LHCN-M2 (cell line): ENCODE measurements at regions not wholly inside any gene's neighbourhood (a gene's known extent, or its start where the extent isn't known, plus 50 kb on each side); places are given as distances from the start of the nearest gene placed in this dataset.
A peak's percentile ranks its signal among the peaks of the same experiment; 100 is the strongest.
"Not testable (repeated sequence)": the region's sequence is repeated elsewhere in the genome, so short reads cannot be mapped to it uniquely, and the experiment has no call there.

Source experiments
- DNase-seq: peaks from one replicate; pipeline ENCODE4 v3.0.0-alpha.2; 2012; ENCODE audit warnings: low read depth

DNA sequence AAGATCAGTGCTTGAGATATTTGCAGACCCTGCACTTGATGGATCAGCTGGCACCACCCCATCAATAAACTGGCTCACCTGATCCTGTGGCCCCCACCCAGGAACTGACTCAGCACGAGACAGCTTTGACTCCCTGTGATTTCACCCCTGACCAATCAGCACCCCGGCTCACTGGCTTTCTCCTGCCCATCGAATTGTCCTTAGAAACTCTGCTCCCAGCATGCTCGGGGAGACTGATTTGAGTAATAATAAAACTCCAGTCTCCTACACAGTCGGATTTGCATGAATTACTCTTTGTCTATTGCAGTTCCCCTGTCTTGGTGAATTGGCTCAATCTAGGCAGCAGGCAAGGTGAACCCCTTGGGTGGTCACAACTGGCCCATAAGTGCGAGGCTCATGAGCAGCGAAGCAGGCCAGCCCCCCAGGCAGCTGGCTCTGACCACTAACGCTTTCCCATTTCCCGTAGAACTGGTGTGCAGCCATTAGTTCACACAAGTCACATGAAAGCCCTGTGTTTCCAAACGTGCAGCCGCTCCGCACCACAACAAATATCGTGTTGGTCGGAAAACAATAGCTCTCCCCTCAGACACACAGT lies 79.6 kb downstream of the RSPH3 start:
- DNase-seq = no peak

DNA sequence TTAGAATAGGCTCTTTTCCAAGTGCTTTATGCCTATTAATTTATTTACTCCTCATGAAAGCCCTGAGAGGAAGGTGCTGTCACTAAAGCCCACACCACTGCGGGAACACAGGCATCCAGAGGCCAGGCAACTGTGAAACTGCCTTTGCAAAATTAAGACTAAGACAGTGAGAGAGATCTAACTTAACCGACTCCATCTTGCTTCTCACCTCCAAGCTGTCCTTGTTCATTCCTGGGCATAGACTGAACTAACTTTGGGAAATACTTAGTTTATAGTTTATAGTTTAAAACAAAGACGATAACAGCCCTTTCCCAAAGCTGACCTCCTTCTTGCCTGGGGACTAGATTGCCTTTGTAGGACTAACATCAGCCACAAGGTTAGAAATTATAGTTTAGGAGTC lies 80.1 kb downstream of the RSPH3 start:
- no peak for DNase-seq

DNA sequence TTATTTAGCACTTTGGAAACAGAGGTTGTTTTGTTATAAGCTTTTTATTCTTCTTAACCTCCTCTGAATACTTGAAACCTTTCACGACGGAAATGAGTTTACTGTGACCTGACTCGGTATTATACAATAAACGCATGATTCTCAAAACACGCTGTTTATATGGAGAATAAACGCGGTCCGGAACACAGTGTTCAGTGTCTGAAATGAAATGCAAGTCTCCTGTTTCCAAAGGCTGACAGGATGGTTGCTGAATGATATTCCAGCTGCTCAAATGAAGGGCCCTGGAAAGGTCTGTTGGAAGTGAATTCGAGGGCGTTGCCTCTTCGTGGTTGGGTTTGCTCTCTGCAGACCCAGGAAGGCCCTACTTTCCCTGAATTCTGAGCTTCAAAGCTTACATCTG lies 83.4 kb downstream of the RSPH3 start:
- DNase-seq = no peak

DNA sequence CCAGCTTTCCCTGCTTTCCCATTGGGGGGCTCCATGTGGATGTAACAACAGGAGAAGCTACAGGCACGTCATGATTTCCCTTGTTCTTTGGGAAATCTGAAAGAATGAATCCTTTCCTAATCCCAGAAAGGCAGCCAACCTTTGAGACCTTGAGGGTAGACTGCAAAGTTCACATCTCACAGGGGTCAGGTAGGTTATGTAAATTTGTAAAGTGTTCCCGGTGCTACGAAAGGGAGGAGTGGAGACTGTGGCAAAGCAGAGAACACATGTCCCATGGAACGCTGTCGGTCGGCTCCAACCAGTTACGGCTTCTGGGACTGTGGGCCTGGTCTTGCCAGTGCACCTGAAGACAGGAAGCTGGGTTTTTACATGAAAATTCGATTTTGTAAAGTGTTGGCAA lies 85.1 kb downstream of the RSPH3 start:
- DNase-seq = no peak

DNA sequence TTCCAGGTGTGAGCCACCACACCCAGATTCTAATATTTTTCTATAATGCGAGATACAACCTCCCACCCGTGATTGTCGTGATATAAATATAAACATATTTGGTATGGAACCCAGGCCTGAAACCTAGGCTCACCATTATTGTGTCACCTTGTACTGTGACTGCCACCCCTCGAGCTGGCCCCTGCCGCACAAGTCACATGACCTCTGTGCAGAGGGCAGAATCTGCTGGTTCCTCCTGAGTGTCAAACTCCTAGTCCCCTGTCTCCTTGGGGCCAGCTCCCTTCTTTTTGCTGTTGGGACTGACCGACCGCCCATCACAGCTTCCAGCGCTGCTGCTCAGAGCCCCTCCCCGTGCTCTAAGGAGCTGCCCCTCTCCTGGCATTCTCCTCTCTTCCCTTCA lies 86.4 kb downstream of the RSPH3 start:
- no peak for DNase-seq

DNA sequence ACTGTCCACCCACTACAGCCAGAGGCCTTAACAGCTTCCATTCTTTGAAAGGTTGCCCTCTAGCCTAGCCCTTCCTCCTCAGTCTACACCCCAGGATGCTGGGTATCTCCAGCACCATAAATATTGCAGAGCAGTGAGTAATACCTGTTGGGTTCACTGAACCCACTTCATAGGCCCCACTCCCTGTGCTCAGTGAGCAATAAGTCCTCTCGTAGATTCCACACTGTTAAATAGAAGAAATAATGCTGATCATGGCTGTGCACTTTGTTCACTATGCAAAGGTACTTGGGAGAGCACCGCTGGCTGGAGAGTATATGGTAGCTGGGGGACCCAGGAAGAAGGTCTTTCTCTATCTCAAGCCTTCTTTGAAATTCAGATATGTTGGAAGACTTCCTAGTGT lies 87.3 kb downstream of the RSPH3 start:
- DNase-seq = no peak

DNA sequence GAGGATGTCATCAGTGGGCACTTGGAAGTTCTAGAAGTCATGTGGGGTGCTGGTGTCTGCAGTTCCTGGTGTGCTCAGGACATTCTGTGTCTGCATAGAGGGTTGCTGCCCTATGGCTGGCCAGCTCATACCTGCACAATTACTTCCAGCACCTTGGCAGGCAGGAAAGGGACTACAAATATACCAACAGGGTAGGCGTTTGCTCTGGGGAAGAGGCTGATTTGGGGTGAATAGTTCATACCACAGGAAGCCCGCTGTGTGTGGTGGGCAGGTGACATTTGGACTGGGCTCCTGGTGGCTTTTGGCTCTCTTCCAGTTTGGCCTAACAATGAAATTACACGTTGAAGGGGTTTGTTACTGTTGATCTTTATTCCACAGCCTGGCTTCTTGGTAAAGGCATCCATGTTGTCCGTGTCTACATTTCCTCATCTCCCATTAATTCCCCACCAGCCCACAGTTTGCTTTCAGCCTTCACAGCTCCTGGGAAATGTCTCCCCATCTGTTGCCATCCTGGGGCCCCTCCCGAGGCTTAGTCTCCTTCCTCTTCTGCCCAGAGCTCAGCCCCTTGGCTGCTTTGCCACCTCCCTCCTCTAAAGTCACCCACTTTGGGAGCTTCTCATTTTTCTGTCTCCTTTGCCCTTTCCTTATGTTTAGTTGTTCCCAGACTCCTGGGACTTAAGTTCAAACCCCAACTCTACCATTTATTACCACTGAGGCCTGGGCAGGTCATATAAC lies 88.1 kb downstream of the RSPH3 start:
- DNase-seq = no peak

DNA sequence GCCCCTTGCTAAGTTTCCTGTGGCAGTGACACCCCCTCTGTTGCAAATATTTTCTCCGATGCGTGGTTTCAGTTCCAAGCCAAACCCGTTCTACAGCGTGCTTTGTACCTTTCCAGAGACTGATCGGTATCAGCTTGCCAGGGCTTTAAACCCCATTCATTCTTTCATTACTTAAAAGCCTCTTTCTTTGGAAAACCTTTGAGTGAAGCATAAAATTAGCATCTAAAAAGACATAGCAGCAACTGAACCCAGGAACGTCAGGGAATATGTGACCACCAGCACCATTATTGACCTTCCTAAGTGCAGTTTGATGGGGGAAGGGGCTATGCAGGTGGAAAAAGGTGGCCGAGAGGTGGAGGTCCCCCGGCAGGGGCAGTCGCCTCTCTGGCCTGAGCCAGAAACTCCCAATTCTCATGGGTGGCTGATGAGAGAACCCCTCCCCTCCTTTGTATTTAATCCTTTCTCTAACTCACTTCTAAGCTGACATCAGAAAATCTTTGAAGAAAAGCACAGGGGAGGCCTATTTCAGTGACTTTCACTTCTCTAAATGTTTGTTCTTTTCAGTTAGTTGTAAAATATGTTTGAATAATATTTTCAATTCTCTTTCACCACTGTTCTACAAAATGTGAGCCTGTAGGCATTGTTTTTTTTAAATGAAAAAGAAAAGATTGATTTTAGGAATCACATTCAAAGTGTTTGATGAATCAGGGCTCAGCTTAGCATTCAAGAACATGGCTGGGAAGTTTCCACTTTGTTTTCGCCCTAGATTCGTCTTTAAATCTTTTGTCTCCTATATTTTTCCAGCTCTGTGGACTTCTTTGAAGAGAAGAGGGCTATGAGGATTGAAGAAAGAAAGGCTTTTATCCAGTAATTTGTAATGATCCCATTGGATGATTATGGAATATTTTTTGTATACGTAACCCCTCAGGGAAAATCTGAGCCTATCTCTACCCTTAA lies 89.2 kb downstream of the RSPH3 start:
- DNase-seq = no peak

DNA sequence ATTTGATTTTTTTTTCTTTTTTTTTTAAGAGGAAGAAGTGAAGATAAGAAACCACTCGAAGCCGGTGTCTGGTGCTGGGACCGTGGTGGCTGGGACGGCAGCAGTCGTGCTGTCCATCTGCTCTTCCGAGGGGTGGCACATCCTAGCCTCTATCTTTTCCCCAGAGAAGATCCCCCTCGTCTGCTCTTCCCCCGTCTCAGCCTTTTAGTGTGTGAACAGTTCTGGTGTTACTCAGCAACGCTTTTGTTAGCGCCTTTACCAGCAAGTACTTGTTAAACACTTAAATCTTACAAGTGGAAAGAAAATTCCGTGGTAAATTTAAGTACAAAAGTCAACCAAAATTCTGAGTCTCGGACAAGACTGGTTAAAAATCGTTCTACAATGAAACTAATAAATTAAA lies 90.1 kb downstream of the RSPH3 start:
- DNase-seq = no peak

DNA sequence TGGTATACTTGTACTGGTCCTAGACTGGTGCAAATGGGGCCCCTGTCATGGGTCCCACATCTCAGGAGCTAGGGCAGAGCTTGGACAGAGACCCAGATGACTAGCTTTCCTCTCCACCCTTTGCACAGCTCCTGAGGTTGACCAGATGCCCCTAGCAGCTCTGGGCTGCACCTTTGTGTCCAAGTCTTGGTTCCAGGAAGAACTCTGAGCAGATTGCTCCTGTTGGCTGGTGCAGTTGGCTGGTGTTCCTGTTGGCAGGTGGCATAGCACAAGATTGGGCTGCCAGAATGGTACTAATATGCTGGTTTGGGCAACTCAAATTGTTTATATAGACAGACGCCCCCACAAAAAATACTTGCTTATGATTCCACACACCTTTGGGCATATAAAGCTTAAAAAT lies 89.4 kb upstream of the EZR start:
- no peak for DNase-seq

DNA sequence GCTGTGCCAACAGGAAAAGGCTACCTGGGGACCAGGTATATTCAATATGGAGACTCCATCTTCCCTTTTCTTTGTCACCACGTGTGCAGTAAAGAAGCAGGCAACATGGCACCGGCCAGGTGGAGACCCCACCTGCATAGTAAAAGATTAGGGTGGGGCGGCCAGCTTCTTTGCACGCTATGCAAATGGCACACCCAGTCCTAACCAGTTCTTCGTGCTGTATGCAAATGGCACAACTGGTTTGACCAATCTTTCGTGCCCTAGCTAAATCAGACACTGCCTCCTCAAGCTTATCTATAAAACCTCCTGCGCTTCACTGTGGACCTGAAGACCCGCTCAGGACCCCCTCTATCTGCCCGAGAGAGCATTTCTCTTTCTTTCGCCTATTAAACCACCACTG lies 88.8 kb upstream of the EZR start:
- DNase-seq = no peak

DNA sequence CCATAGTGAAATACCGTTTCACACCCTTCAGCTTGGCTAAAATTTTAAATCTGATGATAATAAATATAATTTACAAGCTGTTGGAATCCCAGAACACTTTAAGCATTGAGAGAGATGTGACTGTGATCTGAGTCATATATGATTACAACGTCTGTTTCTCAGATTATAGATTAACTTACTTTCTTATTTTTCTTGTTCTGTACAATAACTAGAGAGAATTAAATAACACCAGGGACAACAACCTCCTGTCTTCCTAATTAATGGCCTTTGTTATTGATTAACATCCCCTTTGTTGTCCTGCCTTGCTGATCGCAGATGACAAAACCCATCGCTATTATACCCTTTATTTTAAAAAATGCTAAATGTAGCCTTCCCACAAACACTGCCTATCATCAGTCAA lies 87.8 kb upstream of the EZR start:
- DNase-seq = no peak

DNA sequence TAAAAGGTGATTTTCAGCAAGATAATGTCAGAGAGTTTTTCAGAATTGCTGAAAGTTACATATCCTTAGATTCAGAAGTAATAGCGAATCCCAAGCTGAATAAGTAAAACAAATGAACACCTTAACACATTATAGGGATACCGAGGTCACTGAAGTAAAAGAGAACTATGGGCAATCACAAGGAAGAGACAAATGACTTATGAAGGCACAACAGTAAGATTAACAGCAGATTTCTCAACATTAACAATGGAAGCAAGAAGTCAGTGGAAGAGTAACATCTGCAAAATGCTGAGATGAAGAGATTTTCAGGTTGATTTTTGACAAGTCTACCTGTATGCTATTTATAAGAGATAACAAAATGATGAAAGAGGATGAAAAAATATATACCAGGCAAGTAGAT lies 86.1 kb upstream of the EZR start:
- DNase-seq = no peak

DNA sequence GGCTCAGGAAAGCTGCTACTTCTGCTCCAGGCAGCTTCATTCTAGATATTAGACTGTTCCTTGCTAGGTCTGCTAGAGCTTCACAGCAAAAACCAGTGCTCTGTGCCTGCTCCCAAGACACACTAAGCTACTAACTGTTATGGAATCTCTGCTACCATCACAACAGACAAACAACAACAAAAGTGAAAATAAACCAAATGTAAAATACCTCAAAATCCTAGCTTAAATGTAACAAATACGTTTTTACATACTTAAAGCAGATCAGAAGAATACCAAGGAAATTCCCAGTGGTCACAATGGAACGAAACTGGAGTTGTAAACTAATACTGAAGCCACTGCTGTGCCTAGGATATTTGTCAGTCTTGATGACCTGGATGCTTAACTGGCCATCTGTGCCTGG lies 84.6 kb upstream of the EZR start:
- no peak for DNase-seq

DNA sequence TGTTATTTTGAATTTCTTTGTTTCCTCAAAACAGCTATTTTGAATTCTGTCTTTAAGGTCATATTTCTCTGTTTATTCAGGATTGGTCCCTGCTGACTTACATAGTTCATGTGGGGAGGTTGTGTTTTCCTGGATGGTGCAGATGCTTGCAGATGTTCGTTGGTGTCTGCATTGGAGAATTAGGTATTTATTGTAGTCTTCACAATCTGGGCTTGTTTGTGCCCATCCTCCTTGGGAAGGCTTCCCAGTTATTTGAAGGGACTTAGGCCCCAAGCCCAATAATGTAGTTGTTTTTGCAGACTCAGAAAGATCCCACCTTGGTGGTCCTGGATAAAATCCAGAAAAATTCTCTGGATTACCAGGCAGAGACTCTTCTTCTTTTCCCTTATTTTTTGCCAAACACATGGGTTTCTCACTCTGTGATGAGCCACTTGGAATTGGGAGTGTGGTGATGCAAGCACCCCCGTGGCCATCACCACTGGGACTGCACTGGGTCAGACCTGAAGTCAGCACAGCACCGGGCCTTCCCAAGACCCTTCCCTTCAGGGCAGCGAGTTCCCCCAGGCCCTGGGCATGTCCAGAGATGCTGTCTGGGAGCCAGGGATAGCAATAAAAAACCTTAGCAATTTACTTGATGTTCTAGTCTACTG lies 81.6 kb upstream of the EZR start:
- no peak for DNase-seq

DNA sequence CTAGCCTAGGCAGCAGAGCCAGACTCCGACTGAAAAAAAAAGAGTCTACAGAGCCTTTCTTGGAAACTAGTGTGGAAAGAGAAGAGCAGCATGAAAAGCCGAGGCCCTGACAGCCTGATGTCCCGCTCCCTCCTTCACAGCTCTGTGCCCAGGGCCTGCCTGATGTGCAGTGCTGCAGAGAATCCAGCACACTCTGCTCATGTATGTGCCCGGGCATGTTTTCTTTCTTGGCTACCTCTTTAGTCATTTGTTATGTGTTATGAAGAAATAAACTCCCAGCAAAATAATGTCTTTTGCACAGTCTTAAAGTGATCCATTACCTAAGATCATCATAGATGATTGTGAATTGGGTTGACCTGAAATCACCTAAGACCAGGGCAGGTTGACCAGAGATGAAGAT lies 78.1 kb upstream of the EZR start:
- DNase-seq = no peak

DNA sequence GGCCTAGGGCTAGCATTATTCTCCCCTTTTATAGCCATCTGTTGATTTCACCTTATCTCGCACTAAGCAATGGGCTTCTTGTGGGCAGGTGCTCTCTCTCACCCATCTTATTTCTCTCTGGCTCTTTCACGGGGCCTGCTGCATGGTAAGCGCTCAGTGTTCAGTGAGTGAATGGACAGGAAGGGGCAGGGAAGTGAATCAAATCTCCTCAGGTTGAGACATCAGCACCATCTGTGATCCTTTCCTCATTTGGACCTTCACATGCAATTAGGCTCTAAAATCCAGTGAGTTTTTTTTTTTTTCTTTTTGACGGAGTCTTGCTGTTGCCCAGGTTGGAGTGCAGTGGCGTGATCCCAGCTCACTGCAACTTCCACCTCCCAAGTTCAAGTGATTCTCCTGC lies 76.5 kb upstream of the EZR start:
- DNase-seq = no peak

DNA sequence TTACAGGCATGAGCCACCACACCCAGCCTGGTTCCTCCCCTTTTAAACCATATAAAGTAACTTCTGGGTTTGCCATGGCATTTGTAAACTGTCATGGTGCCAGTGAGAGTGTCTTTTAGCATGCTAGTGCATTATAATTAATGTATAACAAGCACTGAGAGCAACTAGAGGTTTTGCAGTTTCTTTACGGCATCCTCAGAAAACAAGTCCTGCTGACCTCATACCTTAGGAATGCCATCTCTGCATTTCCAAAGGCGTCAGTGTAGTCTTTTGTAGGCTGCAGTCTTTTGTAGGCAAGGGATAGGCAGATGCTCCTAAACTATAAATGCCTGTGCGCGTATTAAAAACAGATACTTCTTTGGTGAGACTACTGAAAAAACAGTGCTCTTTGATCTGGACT lies 75.0 kb upstream of the EZR start:
- DNase-seq = peak; percentile 68

DNA sequence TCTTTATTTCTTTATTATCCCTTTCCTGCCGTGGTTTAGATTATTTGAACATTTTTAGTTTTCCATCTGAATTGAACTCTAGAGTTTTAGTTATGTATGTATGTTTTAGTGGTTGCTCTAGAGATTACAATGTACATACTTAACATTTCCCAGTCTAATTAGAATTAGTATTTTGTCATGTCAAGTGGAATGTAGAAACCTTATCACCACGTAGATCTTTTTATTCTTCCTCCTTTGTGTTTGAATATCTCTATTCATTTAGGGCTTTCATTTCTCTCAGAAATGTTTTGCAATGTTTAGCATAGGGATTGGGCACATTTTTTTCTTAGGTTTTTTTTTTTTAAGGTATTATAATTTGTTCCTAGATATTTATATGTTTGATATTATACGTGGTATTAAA lies 73.1 kb upstream of the EZR start:
- no peak for DNase-seq

DNA sequence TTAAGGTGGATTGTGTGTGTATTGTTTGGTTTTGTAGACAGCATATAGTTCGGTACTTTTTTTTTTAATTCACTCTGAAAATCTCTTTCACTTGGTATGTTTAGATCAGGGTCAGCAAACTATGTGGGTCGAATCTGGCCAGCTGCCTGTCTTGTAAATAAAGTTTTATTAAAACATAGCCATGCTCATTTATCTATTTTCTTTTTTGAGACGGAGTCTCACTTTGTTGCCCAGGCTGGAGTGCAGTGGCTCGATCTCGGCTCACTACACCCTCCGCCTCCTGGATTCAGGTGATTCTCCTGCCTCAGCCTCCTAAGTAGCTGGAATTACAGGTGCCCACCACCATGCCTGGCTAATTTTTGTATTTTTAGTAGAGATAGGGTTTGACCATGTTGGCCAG lies 72.4 kb upstream of the EZR start:
- not testable (repeated sequence) for DNase-seq

DNA sequence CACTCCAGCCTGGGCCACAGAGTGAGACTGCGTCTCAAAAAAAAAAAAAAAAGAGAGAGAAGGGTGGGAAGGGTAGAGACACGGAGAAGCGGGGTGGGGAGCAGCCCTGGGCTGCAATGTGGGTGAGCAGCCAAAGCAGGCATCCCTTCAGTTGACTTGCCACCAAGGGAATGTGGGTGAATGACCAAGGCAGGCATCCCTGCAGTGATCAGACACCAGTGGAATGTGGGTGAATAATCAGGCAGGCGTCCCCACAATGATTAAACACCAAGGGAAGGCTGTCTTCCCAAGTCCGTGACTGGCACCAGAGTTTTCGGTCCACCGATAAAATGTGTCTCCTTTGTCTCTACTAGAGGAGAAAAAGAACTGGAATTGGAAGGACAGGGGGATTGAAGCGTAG lies 69.0 kb upstream of the EZR start:
- peak; percentile 46 for DNase-seq

DNA sequence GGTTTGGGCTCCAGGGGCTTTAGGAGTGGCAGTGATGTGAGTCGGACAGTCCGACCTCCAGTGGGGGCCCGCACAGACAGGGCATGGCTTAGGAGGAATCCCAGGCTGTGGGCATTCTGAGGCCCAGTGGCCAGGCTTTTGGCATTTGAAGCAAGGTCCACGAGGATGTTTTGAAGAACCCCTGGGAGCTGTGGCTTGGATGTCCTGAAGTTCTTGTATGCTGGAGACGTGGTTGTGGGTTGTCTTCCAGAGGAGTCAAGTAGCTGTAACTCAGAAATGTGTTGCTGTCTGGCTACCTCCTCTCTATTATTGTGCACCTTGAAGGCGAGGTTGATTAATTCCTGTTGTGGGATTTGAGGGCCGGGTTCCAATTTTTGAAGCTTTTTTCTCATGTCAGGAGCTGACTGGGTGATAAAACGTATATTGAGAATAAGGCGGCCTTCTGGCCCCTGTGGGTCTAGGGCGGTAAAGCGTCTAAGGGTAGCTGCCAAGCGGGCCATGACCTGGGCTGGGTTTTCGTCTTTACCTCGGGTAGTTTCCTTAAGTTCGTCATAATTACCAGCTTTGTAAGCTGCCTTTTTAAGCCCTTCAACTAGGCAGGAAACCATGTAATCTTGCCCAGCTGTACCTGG lies 67.3 kb upstream of the EZR start:
- DNase-seq = not testable (repeated sequence)
